ENCODE measurements at regions not wholly inside any gene's neighbourhood (a gene's known extent, or its start where the extent isn't known, plus 50 kb on each side); places are given as distances from the start of the nearest gene placed in this dataset.

DNA sequence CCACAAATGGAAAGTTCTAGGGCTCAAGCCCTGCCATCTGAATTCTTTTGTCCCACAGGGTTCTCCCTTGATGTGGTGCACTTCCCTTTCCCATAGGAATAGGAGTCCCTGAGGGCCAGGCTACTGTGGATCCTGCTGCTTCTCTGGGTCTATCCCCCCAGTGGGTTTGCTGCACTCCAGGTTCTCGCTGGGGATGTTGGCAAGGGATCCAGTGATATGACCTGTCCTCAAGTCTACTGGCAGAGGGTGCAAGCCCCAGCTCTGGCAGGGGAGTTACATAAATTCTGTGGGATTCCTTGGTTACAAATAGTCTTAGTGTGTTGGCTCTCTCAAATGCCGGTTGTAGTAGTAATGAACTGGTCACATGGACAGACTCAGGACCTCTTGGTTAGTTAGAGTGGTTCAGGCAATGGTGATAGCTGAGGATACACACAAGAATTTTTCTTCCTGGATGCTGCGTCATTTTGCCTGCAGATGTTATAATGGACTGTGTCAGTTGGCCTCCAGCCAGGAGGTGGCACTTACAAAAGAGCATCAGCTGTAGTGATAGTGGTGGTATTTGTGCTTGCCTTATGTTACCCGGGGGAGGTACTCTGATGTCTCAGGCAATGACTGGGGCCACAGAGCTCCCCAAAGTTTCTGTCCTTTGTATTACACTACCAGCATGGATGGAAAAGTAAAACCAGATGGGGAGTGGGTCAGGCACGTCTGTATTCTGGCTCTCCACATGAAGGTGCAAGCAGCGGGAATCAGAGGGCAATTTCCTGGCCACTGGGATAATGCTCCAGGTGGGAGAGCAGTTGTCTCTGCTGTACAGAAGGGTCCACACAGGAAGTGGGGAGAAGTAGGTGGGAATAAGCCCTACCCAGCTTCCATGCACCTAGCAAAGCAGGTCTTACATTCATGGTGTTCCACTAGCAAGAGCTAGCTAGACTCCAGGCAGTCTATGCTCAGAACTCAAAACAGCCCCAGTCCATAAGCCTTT, 267.9 kb downstream of the SOX11 start:
- DNase-seq: no peak

DNA sequence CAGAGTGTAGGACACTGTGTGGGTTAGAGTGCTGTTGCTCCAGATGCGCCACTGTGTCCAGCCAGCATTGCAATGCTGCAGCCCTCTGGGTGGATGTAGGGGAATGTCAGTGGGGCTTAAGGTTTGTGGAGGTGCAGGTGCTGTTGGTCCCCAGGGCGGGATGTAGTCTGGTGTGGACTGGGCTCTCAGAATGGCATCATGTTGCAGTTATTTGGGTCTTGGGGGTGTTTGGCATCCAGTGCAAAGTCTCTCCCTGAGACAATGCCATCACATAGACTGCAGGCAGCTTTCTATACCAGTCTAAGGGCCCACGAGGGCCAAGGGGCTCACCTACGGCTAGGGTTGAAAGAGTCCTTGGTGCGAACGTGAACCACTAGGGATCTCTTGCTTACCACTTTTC, 275.3 kb downstream of the SOX11 start:
- DNase-seq: no peak

- DNase-seq: no peak
Observed at GRCh38 chr2:5969303-5969702, 277.1 kb downstream of the SOX11 start.

DNA sequence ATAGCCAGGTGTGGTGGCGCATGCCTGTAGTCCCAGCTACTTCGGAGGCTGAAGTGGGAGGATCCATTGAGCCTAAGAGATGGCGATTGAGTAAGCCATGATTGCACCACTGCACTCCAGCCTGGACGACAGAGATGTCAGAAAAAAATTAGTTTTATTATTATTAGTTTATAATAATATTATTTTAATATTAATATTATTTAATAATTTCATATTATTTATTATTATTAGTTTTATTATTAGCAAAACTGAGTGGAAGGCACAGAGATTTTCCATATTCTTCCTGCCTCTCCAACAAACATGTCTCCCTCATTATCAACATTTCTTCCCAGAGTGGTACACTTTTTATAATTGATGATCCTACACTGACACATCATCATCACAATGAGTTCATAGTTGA, 278.2 kb downstream of the SOX11 start:
- DNase-seq: no peak

- DNase-seq: no peak
Observed at GRCh38 chr2:5974477-5974876, 282.3 kb downstream of the SOX11 start.

- DNase-seq: no peak
Observed at GRCh38 chr2:5975401-5975800, 283.2 kb downstream of the SOX11 start.

- no peak for DNase-seq
Observed at GRCh38 chr2:5976531-5977065, 284.4 kb downstream of the SOX11 start.

GRCh38 chr2:5977477-5977876, 285.3 kb downstream of the SOX11 start:
- no peak for DNase-seq

DNA sequence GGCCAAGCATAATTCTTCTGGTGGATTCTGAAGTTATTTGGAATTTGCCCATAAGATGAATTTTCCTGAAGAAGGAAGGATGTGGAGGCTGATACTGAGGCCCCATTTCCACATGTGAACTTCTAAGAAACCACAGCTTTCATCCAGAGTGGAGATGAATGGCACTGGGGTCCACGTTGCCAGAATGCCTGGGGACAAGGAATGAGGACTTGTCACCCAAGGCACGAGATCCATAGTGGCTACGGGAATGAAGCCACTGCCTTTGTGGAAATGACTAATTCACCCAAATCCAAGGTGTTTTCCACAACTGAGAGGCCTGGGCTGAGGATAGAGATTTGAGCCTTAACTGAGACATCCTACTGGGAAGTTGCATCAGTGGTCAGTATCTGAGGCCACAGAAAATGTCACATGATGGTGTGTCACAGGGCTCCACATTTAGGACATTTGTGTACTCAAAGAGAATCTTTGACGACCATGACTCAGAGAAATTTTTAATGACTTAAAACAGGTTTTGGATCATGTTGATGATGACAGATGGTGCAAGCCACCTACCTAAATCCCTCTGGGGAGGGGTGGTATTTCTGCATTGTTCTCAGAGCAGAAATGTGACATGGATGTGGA, 286.1 kb downstream of the SOX11 start:
- no peak for DNase-seq

GRCh38 chr2:5980450-5981190, 288.4 kb downstream of the SOX11 start:
- no peak for DNase-seq

- DNase-seq: no peak
Observed at GRCh38 chr2:5982193-5982902, 290.2 kb downstream of the SOX11 start.

GRCh38 chr2:5982903-5983265, 290.7 kb downstream of the SOX11 start:
- no peak for DNase-seq

DNA sequence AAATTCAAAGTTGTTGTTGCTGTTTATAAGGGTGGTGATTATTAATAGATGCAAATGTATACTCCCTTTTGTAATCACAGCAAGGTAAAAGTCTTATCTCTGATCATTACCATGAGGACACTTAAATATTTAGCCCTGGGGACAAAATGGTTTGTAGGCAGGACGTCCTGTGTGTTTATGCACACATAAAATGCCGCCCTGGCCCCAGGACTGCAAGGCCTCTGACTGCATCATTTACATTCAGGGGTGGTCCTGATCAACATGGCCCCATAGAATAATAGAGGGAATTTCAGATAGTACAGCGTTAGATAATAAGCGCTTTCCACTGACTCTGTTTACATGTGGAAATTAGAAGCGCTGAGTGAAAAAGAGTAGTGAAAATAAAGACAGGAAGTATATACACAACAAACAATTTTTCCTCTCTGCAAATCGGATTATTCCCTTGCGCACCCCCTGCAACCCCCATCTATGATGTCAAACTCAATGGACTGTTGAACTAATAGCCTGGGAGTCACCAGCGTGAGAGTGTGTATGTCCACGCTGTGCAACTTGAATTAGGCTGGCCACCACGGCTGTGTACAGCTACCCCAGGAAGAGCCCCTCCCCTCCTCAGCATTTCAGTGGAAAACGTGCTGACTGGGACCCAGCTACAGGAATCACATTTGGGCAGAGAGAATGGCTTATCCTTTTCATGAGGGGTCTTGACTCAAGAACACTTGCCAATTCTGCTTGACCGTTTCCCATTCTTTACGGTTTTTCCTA, 291.5 kb downstream of the SOX11 start:
- DNase-seq: no peak

- DNase-seq: no peak
Observed at GRCh38 chr2:5984273-5984655, 292.1 kb downstream of the SOX11 start.

DNA sequence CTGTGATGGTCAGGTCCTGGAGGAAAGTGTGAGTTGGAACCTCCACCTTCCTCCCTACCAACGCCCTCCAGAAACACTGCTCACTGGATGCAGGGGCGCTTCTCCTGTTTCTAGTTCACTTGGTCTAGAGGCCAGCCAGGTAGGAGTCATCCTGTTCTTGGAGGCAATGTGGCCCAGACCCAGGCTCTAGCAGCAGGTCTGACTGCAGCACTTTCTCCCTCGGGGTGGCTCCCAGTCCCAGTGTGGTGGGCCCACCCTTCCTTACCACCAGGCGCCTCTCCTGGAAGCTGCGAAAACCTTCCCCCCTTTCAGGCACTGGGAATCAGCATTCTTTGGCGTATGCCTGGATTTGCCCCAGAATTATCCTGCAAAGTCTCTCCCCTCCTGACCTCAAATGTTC, 292.8 kb downstream of the SOX11 start:
- no peak for DNase-seq

DNA sequence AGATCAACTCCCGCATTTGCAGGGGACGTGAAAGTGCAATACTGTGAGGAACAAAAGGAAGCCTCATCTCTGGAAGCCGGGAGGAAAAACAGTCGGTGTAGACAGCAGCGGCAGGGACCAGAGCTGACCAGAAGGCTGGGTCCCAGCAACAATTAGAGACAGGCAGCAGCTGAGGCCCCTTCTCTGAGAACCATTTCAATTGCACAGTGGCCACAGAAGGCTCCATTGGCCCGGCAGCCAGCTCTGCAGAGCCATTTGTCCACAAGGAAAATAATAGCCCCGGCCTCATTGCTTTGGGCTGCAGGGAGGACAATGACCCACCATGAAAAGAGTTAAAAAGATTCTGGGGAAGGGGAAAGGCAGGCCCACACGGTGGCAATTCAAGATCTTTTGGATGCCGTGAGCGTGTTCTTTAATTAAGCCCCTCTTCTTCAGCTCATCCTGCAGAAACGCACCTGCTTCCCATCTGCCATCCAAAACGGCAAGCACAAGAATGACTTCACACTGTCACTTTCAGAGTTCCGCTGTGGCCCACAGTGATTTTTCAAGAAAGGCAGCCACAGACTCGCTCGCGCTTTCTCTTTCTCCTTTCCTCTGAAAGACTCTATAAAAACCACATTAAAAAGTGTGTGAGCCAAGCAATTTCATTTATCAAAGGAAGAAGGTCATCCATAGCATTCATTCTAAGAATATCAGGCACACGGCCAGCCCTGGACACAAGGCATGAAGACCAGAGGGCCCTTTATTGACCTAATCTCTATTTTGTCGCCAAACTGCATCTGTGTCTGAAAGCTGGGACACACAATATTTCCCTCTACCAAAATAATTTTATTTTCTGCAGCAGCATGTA, 293.6 kb downstream of the SOX11 start:
- no peak for DNase-seq

DNA sequence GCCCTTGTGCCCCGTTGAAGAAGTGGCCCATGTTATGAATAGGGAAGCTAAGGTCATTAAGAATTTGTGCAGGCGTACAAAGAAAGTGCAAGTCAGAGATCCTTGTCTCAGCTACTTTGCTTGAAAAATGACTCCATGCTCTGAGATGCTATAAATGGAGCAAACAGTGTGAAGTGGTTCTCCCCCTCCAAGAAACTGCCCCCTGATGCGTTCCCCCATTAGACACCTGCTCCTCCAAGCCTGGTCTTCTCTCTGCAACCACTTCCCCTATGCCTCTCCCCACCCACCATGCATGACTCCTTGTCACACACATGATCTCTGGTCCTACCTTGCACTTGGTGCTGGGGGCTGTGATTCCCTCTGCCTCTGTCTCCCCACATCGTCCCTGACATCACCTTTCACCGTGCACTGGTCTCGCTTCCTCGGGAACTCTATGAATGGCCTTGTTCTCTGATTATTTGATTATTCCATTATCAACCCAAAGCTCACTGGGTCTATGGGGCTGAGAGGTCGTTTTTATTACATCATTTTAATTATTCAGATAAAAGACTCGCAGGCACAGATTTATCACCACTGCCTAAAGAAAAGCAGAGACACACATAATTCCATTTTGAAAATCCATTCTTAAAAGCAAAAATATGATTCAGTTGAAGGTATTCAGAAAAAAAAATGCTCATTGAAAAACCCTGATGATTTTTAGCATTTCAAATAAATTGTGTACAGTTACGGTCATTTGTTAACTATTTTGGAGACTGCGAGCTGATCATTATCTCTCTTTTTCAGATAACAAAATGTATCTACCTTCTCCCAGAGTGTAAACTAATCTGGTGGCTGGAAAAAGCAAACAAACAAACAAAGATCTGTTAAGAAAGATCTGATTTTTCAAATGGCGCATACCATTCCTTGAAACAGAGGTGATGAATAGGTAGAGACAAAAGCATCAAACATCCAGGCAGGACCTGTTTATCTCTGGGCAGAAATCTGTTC, 294.9 kb downstream of the SOX11 start:
- no peak for DNase-seq

GRCh38 chr2:5988120-5988519, 295.9 kb downstream of the SOX11 start:
- DNase-seq: no peak

- no peak for DNase-seq
Observed at GRCh38 chr2:5990086-5990485, 297.9 kb downstream of the SOX11 start.
